Progenitor cell of endocrine pancreas (in vitro differentiated cells): ENCODE measurements at regions not wholly inside any gene's neighbourhood (a gene's known extent, or its start where the extent isn't known, plus 50 kb on each side); places are given as distances from the start of the nearest gene placed in this dataset.

ENCODE experiments used
- DNase-seq: peaks from one replicate; pipeline ENCODE4 v3.0.0; 2021; ENCODE audit warnings: low spot score; ENCODE audit not compliant: unreplicated experiment
- H3K27ac Mint-ChIP-seq: 2 replicates; pipeline ENCODE4 v1.8.0; 2021; ENCODE audit warnings: mild to moderate bottlenecking, moderate library complexity, mixed read lengths
- H3K27me3 Mint-ChIP-seq: 2 replicates; pipeline ENCODE4 v1.8.0; 2021; ENCODE audit warnings: mixed read lengths
- H3K36me3 Mint-ChIP-seq: 2 replicates; pipeline ENCODE4 v1.8.0; 2022; ENCODE audit warnings: mixed read lengths; ENCODE audit not compliant: insufficient read depth
- H3K4me1 Mint-ChIP-seq: 2 replicates; pipeline ENCODE4 v1.8.0; 2021; ENCODE audit warnings: low read depth, mixed read lengths
- H3K4me3 Mint-ChIP-seq: 2 replicates; pipeline ENCODE4 v1.8.0; 2021; ENCODE audit warnings: low read depth, mild to moderate bottlenecking, moderate library complexity, mixed read lengths
- H3K9me3 Mint-ChIP-seq: 2 replicates; pipeline ENCODE4 v1.8.0; 2021; ENCODE audit warnings: low read depth, mixed read lengths
- TF ChIP-seq, protein P1 (sequence below): fragments of 200-600 bp; sonication (generic); IDR thresholded peaks from one replicate; pipeline ENCODE4 v1.5.0; 2021; ENCODE audit warnings: antibody characterized with exemption, mild to moderate bottlenecking; ENCODE audit not compliant: unreplicated experiment

DNA sequence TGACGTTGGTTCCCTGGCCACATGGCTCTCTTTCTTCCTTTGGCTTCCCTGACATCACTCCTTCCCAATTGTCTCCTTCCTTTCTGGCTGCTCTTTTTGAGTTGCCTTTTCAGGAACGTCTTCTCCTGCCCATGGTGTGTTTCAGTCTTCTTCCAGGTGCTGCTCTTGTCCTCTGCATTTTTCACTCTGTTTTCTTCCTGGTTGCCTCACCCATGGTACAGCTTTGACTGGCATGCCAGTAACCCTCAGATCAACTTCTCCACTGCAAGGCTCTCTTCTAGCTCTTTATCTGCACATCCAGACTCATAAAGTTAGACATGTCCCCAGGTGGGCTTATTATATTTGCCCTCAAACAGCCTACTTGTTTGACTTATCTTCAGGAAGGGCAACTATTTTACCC, 91.0 kb upstream of the ANKH start:
- Mint-ChIP-seq H3K4me3 (no peak overlapping the region), H3K9me3 (no peaks in the 10 kb centered on the region), H3K4me1 (peaks cover 2% of the 10 kb centered on the region), H3K36me3 (no peaks in the 10 kb centered on the region), H3K27me3 (peaks cover 2% of the 10 kb centered on the region), H3K27ac (no peak overlapping the region)
- TF ChIP-seq, protein P1, sequence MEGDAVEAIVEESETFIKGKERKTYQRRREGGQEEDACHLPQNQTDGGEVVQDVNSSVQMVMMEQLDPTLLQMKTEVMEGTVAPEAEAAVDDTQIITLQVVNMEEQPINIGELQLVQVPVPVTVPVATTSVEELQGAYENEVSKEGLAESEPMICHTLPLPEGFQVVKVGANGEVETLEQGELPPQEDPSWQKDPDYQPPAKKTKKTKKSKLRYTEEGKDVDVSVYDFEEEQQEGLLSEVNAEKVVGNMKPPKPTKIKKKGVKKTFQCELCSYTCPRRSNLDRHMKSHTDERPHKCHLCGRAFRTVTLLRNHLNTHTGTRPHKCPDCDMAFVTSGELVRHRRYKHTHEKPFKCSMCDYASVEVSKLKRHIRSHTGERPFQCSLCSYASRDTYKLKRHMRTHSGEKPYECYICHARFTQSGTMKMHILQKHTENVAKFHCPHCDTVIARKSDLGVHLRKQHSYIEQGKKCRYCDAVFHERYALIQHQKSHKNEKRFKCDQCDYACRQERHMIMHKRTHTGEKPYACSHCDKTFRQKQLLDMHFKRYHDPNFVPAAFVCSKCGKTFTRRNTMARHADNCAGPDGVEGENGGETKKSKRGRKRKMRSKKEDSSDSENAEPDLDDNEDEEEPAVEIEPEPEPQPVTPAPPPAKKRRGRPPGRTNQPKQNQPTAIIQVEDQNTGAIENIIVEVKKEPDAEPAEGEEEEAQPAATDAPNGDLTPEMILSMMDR, result no peak
- no peak for DNase-seq

GRCh38 chr5:14960120-14960462, 88.5 kb upstream of the ANKH start:
- H3K27ac Mint-ChIP-seq, result no peak overlapping the region
- H3K4me3 Mint-ChIP-seq, result no peak overlapping the region
- TF ChIP-seq, protein P1, result no peak
- no peak for DNase-seq
- H3K4me1 Mint-ChIP-seq, result peaks cover 2% of the 10 kb centered on the region
- peaks cover 2% of the 10 kb centered on the region for H3K27me3 Mint-ChIP-seq
- H3K36me3 Mint-ChIP-seq, result no peaks in the 10 kb centered on the region
- H3K9me3 Mint-ChIP-seq, result no peaks in the 10 kb centered on the region

DNA sequence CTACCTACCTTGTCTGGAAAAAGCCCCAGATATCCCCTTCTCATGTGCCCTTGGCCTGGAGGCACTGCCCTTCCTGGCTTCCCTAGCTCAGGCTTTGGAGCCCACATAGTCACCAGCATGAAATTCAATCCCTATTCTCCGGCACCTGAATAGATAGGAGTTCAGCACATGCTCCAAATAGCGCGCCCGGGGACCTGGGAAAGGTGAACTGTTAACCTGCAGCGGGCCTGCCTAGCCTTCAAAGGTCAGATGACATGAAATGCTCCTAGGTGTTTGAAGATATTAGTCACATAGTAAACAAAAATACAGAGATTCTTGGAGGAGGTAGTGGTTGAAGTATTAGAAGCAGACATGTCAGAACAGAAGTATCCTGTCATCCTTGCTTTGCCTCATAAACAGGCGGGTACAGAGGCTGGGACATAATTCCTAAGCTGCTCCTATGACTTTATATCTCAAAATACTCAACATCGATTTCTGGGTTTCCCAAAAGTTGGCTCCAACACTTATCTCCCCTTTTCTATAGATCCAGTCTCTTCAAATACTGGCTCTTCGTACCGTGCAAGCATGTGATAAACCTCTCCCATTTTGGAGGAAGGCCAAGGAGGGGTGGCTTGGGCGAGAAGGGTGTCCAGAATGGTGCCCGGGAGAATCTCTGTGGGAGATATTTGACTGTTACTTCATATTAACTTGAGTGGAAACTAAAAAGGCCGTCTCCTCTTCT, 88.0 kb upstream of the ANKH start:
- Mint-ChIP-seq H3K27ac (no peak overlapping the region), H3K4me1 (peaks cover 2% of the 10 kb centered on the region), H3K4me3 (no peak overlapping the region)

GRCh38 chr5:14958188-14958587, 86.6 kb upstream of the ANKH start:
- no peaks in the 10 kb centered on the region for H3K9me3 Mint-ChIP-seq
- DNase-seq, result no peak
- no peaks in the 10 kb centered on the region for H3K36me3 Mint-ChIP-seq
- TF ChIP-seq, protein P1, result no peak
- H3K27me3 Mint-ChIP-seq, result peaks cover 5% of the 10 kb centered on the region
- H3K4me1 Mint-ChIP-seq, result peaks cover 2% of the 10 kb centered on the region
- no peak overlapping the region for H3K4me3 Mint-ChIP-seq
- H3K27ac Mint-ChIP-seq, result no peak overlapping the region

More for the DNA sequence above, 88.0 kb upstream of the ANKH start:
- Mint-ChIP-seq H3K27me3 (peaks cover 2% of the 10 kb centered on the region), H3K36me3 (no peaks in the 10 kb centered on the region), H3K9me3 (no peaks in the 10 kb centered on the region)
- TF ChIP-seq, protein P1, result no peak
- DNase-seq, result no peak

GRCh38 chr5:14956423-14957046, 85.0 kb upstream of the ANKH start:
- no peak overlapping the region for H3K27ac Mint-ChIP-seq
- TF ChIP-seq, protein P1, result no peak
- H3K4me3 Mint-ChIP-seq, result no peak overlapping the region
- peaks cover 3% of the 10 kb centered on the region for H3K27me3 Mint-ChIP-seq
- H3K9me3 Mint-ChIP-seq, result no peaks in the 10 kb centered on the region
- peaks cover 2% of the 10 kb centered on the region for H3K4me1 Mint-ChIP-seq
- DNase-seq, result no peak
- H3K36me3 Mint-ChIP-seq, result no peaks in the 10 kb centered on the region
